Peyer's patch (tissue), 4 donors: ENCODE measurements at regions not wholly inside any gene's neighbourhood (a gene's known extent, or its start where the extent isn't known, plus 50 kb on each side); places are given as distances from the start of the nearest gene placed in this dataset.

Experiments
- DNase-seq, 3 donors: peaks; one replicate each; pipeline ENCODE4 v3.0.0-alpha.2; 2017 to 2019
- H3K27ac ChIP-seq, 4 donors: fragments of 200-600 bp; sonication (generic); one replicate each; pipeline ENCODE4 v1.5.1; 2016 to 2019
- H3K27me3 ChIP-seq, 2 donors: fragments of 200-600 bp; sonication (generic); one replicate each; pipeline ENCODE4 v1.5.1; 2019
- H3K36me3 ChIP-seq, 3 donors: fragments of 200-600 bp; sonication (generic); one replicate each; pipeline ENCODE4 v1.5.1; 2016 to 2019
- H3K4me1 ChIP-seq, 4 donors: fragments of 200-600 bp; sonication (generic); one replicate each; pipeline ENCODE4 v1.5.1; 2016 to 2019
- H3K4me3 ChIP-seq, 4 donors: fragments of 200-600 bp; sonication (generic); 1 replicate in 3 of 4; 2 replicates in 1 of 4; pipeline ENCODE4 v1.5.1; 2016 to 2019; ENCODE audit warnings: mild to moderate bottlenecking in 1 of 4
- H3K9me3 ChIP-seq, 4 donors: fragments of 200-600 bp; sonication (generic); one replicate each; pipeline ENCODE4 v1.5.1; 2016 to 2019; ENCODE audit warnings: mild to moderate bottlenecking in 1 of 4
- POLR2A ChIP-seq, 2 donors: fragments of 450-650 bp; IDR thresholded peaks; one replicate each; pipeline ENCODE4 v1.5.1; 2017; ENCODE audit warnings: antibody characterized with exemption in 2 of 2, mild to moderate bottlenecking in 2 of 2, moderate library complexity in 2 of 2
- TF ChIP-seq, protein P1 (sequence below), 6 experiments: fragments of 450-650 bp in 4 of 6; fragments of 200-600 bp in 2 of 6; sonication (generic) in 1 of 6; IDR thresholded peaks; one replicate each; pipeline ENCODE4 v1.5.1; 2017 to 2019; ENCODE audit warnings: antibody characterized with exemption in 6 of 6, mild to moderate bottlenecking in 3 of 6, moderate library complexity in 1 of 6

DNA sequence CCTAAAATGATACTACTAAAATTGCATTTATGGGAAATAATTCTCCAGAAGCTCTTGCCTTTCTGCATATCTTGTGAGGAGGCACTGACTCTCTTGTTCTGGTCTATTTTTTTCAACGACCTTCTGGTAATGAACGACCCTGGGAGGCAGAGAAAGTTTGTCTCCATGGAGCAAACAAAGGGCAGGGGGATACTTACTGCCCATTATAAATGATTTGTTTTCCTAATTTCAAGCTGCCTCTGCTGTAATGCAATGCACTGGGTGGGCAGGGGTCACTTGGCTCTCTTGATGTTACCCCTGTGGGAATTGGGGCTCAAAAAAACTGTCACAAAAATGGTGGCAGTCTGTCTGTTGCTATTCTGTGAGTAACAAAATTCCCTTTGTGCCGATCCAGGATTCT is 643.2 kb downstream of the LIG4 start:
- no peak for DNase-seq
- Histone ChIP-seq H3K4me3 (no peak overlapping the region), H3K27ac (no peak overlapping the region), H3K9me3 (no peaks in the 10 kb centered on the region), H3K4me1 (no peaks in the 10 kb centered on the region), H3K36me3 (no peaks in the 10 kb centered on the region), H3K27me3 (no peaks in the 10 kb centered on the region)
- TF ChIP-seq POLR2A (IDR thresholded peaks at IDR 0.05): no peak
- TF ChIP-seq, protein P1, sequence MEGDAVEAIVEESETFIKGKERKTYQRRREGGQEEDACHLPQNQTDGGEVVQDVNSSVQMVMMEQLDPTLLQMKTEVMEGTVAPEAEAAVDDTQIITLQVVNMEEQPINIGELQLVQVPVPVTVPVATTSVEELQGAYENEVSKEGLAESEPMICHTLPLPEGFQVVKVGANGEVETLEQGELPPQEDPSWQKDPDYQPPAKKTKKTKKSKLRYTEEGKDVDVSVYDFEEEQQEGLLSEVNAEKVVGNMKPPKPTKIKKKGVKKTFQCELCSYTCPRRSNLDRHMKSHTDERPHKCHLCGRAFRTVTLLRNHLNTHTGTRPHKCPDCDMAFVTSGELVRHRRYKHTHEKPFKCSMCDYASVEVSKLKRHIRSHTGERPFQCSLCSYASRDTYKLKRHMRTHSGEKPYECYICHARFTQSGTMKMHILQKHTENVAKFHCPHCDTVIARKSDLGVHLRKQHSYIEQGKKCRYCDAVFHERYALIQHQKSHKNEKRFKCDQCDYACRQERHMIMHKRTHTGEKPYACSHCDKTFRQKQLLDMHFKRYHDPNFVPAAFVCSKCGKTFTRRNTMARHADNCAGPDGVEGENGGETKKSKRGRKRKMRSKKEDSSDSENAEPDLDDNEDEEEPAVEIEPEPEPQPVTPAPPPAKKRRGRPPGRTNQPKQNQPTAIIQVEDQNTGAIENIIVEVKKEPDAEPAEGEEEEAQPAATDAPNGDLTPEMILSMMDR (IDR thresholded peaks at IDR 0.05): no peak

DNA sequence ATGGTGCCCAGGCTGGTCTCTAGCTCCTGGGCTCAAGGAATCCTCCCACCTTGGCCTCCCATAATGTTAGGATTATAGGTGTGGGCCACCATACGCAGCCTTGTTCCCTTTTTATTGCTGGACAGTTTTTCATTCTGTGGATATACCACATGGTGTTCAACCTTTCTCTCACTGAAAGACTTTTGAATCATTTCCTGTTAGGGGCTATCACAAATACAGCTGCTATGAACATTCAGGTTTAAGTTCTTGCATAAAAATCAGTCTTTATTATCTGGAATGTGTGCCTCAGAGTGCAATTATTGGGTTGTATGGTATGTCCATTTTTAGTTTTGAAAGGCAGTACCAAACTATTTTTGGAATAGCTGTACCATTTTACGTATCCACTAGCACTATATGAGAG is 647.2 kb downstream of the LIG4 start:
- DNase-seq: no peak
- TF ChIP-seq, protein P1 (IDR thresholded peaks at IDR 0.05): no peak
- TF ChIP-seq POLR2A (IDR thresholded peaks at IDR 0.05): no peak
- Histone ChIP-seq H3K9me3 (no peaks in the 10 kb centered on the region), H3K4me1 (no peaks in the 10 kb centered on the region), H3K36me3 (no peaks in the 10 kb centered on the region), H3K27ac (no peak overlapping the region), H3K4me3 (no peak overlapping the region), H3K27me3 (no peaks in the 10 kb centered on the region)

- no peaks in the 10 kb centered on the region for H3K4me1 ChIP-seq
- H3K4me3 ChIP-seq: no peak overlapping the region
- H3K9me3 ChIP-seq: no peaks in the 10 kb centered on the region
- TF ChIP-seq POLR2A (IDR thresholded peaks at IDR 0.05): no peak
- TF ChIP-seq, protein P1 (IDR thresholded peaks at IDR 0.05): no peak
- no peaks in the 10 kb centered on the region for H3K36me3 ChIP-seq
- no peaks in the 10 kb centered on the region for H3K27me3 ChIP-seq
- H3K27ac ChIP-seq: no peak overlapping the region
- no peak for DNase-seq
Measured at GRCh38 chr13:107563099-107563925, 652.0 kb downstream of the LIG4 start.

DNA sequence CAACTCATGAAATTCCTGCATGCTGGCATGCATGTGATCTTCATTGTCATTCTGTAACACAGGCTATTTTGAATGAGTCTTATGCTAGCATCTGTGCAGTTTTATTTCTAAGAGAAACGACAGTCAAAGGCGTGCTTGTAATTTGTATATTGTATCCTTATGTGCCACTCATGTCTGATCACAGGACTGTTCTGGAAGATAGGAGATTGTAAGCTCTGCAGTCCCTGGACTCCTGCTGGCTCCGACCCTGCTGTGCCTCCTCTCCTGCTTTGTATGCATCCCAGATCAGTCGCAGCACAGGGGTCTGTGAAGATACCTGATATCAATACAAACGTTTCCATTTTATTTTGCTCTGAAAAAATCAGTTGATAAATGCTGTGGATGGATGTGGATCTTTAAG is 653.1 kb downstream of the LIG4 start:
- Histone ChIP-seq H3K36me3 (no peaks in the 10 kb centered on the region), H3K9me3 (no peaks in the 10 kb centered on the region), H3K4me1 (no peaks in the 10 kb centered on the region), H3K27me3 (no peaks in the 10 kb centered on the region), H3K4me3 (no peak overlapping the region), H3K27ac (no peak overlapping the region)
- no peak for DNase-seq
- TF ChIP-seq POLR2A (IDR thresholded peaks at IDR 0.05): no peak
- TF ChIP-seq, protein P1 (IDR thresholded peaks at IDR 0.05): no peak

DNA sequence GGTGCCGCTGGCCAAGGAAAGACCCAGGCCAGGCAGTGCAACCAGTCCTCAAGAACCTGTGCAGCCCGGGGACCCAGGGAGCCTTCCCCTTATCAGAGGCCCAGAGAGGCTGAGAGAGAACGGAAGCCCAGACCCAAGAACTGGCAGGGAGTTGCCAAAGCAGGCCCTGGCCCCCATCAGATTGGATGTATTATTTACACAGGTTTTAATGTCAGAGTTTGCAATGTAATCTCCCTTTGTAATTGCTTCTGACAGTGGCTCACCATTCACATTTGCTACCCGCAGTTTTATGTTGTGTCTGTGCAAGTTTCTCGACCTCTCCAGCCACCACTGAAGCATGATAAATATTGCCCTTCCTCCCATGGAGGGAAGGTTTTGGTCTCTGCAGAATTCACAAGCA is 660.9 kb downstream of the LIG4 start:
- Histone ChIP-seq H3K27me3 (no peaks in the 10 kb centered on the region), H3K4me1 (no peaks in the 10 kb centered on the region), H3K27ac (no peak overlapping the region), H3K9me3 (no peaks in the 10 kb centered on the region), H3K36me3 (no peaks in the 10 kb centered on the region), H3K4me3 (no peak overlapping the region)
- no peak for DNase-seq
- TF ChIP-seq, protein P1 (IDR thresholded peaks at IDR 0.05): no peak
- TF ChIP-seq POLR2A (IDR thresholded peaks at IDR 0.05): no peak
